PC-9 (cell line): ENCODE measurements at regions not wholly inside any gene's neighbourhood (a gene's known extent, or its start where the extent isn't known, plus 50 kb on each side); places are given as distances from the start of the nearest gene placed in this dataset.
A peak's percentile ranks its signal among the peaks of the same experiment; 100 is the strongest.

Experiments used
- BruUV-seq: library from RNA; stranded (reverse); fragments of 400-500 nt; replicated peaks from 2 replicates; lab custom pipeline; 2021; lab: Mats Ljungman, UMichigan
- CTCF ChIA-PET: fragments of 300-600 bp; sonication (Branson Sonifier 250); formaldehyde crosslinking; loops from one replicate; lab custom pipeline; 2022; ENCODE audit warnings: antibody characterized with exemption; lab: Charles Lee
- POLR2A ChIA-PET: fragments of 300-600 bp; sonication (Branson Sonifier 250); formaldehyde crosslinking; loops from one replicate; lab custom pipeline; 2022; ENCODE audit warnings: antibody characterized with exemption; ENCODE audit not compliant: unreplicated experiment; lab: Charles Lee
- DNase-seq, 2 experiments: peaks; one replicate each; pipeline versions ENCODE4 v3.0.0 to v3.0.0-alpha.2; 2015 to 2022; ENCODE audit warnings: mixed read lengths in 1 of 2
- H2AFZ ChIP-seq: fragments of 200-600 bp; sonication (generic); 2 replicates; pipeline ENCODE4 v1.8.1; 2017; ENCODE audit warnings: antibody characterized with exemption
- H3F3A ChIP-seq: fragments of 200-600 bp; sonication (generic); 2 replicates; pipeline ENCODE4 v1.8.1; 2017; ENCODE audit warnings: antibody characterized with exemption, mild to moderate bottlenecking, low read depth; ENCODE audit not compliant: insufficient read depth
- H3K27ac ChIP-seq: fragments of 200-600 bp; sonication (generic); 2 replicates; pipeline ENCODE4 v1.6.1; 2016; ENCODE audit warnings: mixed run types
- H3K27me3 ChIP-seq: fragments of 200-600 bp; sonication (generic); 2 replicates; pipeline ENCODE4 v1.6.1; 2016; ENCODE audit warnings: low read depth, mixed run types; ENCODE audit not compliant: insufficient read depth
- H3K36me3 ChIP-seq: fragments of 200-600 bp; sonication (generic); 2 replicates; pipeline ENCODE4 v1.6.1; 2016; ENCODE audit warnings: low read depth, mixed run types
- H3K4me1 ChIP-seq: fragments of 200-600 bp; sonication (generic); replicated peaks from 2 replicates; pipeline ENCODE4 v1.6.1; 2016; ENCODE audit warnings: mixed run types; ENCODE audit not compliant: insufficient read depth
- H3K4me2 ChIP-seq: fragments of 200-600 bp; sonication (generic); 2 replicates; pipeline ENCODE4 v1.6.1; 2017; ENCODE audit warnings: mixed run types
- H3K4me3 ChIP-seq: fragments of 200-600 bp; sonication (generic); 2 replicates; pipeline ENCODE4 v1.6.1; 2016; ENCODE audit warnings: mixed run types
- H3K79me2 ChIP-seq: fragments of 200-600 bp; sonication (generic); 2 replicates; pipeline ENCODE4 v1.6.1; 2017; ENCODE audit warnings: low read depth, mixed run types
- H3K9me2 ChIP-seq: fragments of 200-600 bp; sonication (generic); 2 replicates; pipeline ENCODE4 v1.8.1; 2017; ENCODE audit warnings: mild to moderate bottlenecking; ENCODE audit not compliant: insufficient read depth
- H3K9me3 ChIP-seq: fragments of 200-600 bp; sonication (generic); 2 replicates; pipeline ENCODE4 v1.8.1; 2016; ENCODE audit warnings: low read depth; ENCODE audit not compliant: insufficient read depth
- H4K20me1 ChIP-seq: fragments of 200-600 bp; sonication (generic); 2 replicates; pipeline ENCODE4 v1.8.1; 2017; ENCODE audit not compliant: insufficient read depth
- EZH2 ChIP-seq: fragments of 200-600 bp; sonication (generic); IDR thresholded peaks from 2 replicates; pipeline ENCODE4 v1.8.0; 2017; ENCODE audit warnings: antibody characterized with exemption, low read depth
- intact Hi-C: fragments of 100-400 bp; cut with micrococcal nuclease; formaldehyde crosslinking; loops from one replicate; pipeline ENCODE4 v1.10.0; 2022; ENCODE audit not compliant: unreplicated experiment
- TF ChIP-seq, protein P1 (sequence below): fragments of 200-600 bp; sonication (generic); conservative IDR thresholded peaks from 2 replicates; pipeline ENCODE4 v1.6.1; 2017; ENCODE audit warnings: mixed run types, antibody characterized with exemption, mild to moderate bottlenecking, moderate library complexity

- TF ChIP-seq, protein P1, sequence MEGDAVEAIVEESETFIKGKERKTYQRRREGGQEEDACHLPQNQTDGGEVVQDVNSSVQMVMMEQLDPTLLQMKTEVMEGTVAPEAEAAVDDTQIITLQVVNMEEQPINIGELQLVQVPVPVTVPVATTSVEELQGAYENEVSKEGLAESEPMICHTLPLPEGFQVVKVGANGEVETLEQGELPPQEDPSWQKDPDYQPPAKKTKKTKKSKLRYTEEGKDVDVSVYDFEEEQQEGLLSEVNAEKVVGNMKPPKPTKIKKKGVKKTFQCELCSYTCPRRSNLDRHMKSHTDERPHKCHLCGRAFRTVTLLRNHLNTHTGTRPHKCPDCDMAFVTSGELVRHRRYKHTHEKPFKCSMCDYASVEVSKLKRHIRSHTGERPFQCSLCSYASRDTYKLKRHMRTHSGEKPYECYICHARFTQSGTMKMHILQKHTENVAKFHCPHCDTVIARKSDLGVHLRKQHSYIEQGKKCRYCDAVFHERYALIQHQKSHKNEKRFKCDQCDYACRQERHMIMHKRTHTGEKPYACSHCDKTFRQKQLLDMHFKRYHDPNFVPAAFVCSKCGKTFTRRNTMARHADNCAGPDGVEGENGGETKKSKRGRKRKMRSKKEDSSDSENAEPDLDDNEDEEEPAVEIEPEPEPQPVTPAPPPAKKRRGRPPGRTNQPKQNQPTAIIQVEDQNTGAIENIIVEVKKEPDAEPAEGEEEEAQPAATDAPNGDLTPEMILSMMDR = no peak
- TF ChIP-seq EZH2 = no peak
- Histone ChIP-seq H3K27me3 (no peaks in the 10 kb centered on the region), H2AFZ (no peak overlapping the region), H3K9me2 (no peaks in the 10 kb centered on the region), H3K27ac (no peak overlapping the region), H3K4me2 (no peak overlapping the region), H3K36me3 (no peaks in the 10 kb centered on the region), H3F3A (no peaks in the 10 kb centered on the region), H3K9me3 (no peaks in the 10 kb centered on the region), H3K4me1 (no peaks in the 10 kb centered on the region), H3K79me2 (no peaks in the 10 kb centered on the region), H4K20me1 (no peaks in the 10 kb centered on the region), H3K4me3 (no peak overlapping the region)
- DNase-seq = peak in 1 of 2 experiments; percentile 32
- intact Hi-C loops = no loop called here
- ChIA-PET CTCF (no interaction called here), POLR2A (interaction anchor here (0.6 kb wide), 2 partner anchors 21 to 1000 kb away, joined by 3 to 4 read pairs; no protein-coding TSS in a partner anchor)
- no TSS peak for BruUV-seq
Measured at GRCh38 chr11:15865212-15865987, 490.9 kb downstream of the SOX6 start.

DNA sequence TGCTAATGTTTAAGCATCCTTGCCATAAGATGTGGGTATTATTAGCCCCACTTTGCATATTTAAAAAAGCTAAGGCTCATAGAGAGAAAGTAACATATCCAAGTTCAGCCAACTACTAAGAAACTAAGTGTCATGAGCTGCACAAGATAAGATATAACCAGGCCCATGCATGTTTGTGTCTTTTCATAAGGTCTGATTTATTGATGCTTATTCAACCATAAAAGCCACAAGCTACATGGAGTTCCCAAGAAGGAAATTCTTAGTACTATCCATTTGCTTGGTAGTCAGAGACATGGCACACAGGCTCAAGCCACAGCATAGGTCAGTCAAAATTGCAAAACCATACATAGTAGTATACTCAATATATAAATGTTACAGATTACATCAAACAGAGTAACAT is 488.5 kb downstream of the SOX6 start:
- no peak for TF ChIP-seq EZH2
- TF ChIP-seq, protein P1 = no peak
- intact Hi-C loops = no loop called here
- Histone ChIP-seq H4K20me1 (no peaks in the 10 kb centered on the region), H3K9me2 (no peaks in the 10 kb centered on the region), H3K27ac (no peak overlapping the region), H3K4me3 (no peak overlapping the region), H3K9me3 (no peaks in the 10 kb centered on the region), H3K36me3 (no peaks in the 10 kb centered on the region), H3K27me3 (no peaks in the 10 kb centered on the region), H3F3A (no peaks in the 10 kb centered on the region), H2AFZ (no peak overlapping the region), H3K79me2 (no peaks in the 10 kb centered on the region), H3K4me1 (no peaks in the 10 kb centered on the region), H3K4me2 (no peak overlapping the region)
- ChIA-PET CTCF (no interaction called here), POLR2A (no interaction called here)
- no peak for DNase-seq
- BruUV-seq = no TSS peak

DNA sequence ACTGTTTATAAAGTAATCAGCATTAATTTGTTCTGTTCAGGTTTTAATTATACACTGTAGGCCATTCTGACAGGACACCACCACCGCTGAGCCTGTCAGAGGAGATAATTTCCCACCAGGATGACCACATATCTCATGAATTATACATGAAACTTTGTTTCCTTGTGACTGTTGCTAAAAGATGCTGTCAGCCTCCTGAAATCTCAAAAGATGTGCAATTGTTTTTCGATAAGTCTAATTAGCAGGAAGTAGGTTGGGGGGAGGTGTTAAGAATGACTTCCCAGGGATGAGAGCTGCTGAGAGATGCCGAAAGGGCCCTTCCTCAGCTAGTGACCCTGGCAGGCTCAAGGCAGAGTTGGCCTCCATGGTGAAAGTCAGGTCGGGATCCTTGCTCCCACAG is 485.4 kb downstream of the SOX6 start:
- BruUV-seq = no TSS peak
- CTCF ChIA-PET = interaction anchor here (0.7 kb wide), 1 partner anchor 1722 kb away, joined by 15 read pairs; no protein-coding TSS in a partner anchor
- intact Hi-C loops = no loop called here

More for the DNA sequence above, 485.4 kb downstream of the SOX6 start:
- Histone ChIP-seq H3K4me3 (no peak overlapping the region), H3F3A (no peaks in the 10 kb centered on the region), H3K9me2 (no peaks in the 10 kb centered on the region), H3K79me2 (no peaks in the 10 kb centered on the region), H4K20me1 (no peaks in the 10 kb centered on the region), H2AFZ (no peak overlapping the region), H3K4me1 (no peaks in the 10 kb centered on the region), H3K4me2 (no peak overlapping the region), H3K27ac (no peak overlapping the region), H3K27me3 (no peaks in the 10 kb centered on the region), H3K9me3 (no peaks in the 10 kb centered on the region), H3K36me3 (no peaks in the 10 kb centered on the region)
- no peak for DNase-seq
- POLR2A ChIA-PET = no interaction called here
- TF ChIP-seq EZH2 = no peak
- TF ChIP-seq, protein P1 = no peak
